GM12878 (cell line): ENCODE measurements at regions not wholly inside any gene's neighbourhood (a gene's known extent, or its start where the extent isn't known, plus 50 kb on each side); places are given as distances from the start of the nearest gene placed in this dataset.

ENCODE experiments used
- ATAC-seq: fragments of 200-7000 bp; cut with Tn5 transposase; 3 replicates; pipeline ENCODE4 v1.9.1; 2020; ENCODE audit warnings: mild to moderate bottlenecking, moderate library complexity
- BruUV-seq: library from RNA; stranded (reverse); fragments of 400-500 nt; replicated peaks from 2 replicates; lab custom pipeline; 2021; lab: Mats Ljungman, UMichigan
- CTCF ChIA-PET: fragments of 300-600 bp; sonication (Branson Sonifier 250); formaldehyde crosslinking; extraction: SDS; loops from one replicate; lab custom pipeline; 2021; ENCODE audit warnings: inconsistent platforms; lab: Yijun Ruan, JAX
- POLR2A ChIA-PET: fragments of 350-600 bp; formaldehyde crosslinking; extraction: SDS; loops from one replicate; lab custom pipeline; 2021; ENCODE audit warnings: inconsistent platforms; lab: Charles Lee
- RAD21 ChIA-PET: fragments of 300-600 bp; sonication (Branson Sonifier 250); formaldehyde crosslinking; loops from one replicate; lab custom pipeline; 2023; ENCODE audit warnings: antibody characterized with exemption; ENCODE audit not compliant: unreplicated experiment; lab: Charles Lee
- SMC1A ChIA-PET: fragments of 300-600 bp; sonication (Branson Sonifier 250); formaldehyde crosslinking; loops from one replicate; lab custom pipeline; 2023; ENCODE audit not compliant: unreplicated experiment, uncharacterized antibody; lab: Charles Lee
- DNase-seq: peaks from one replicate; pipeline ENCODE4 v3.0.0-alpha.2; 2011; ENCODE audit warnings: low read depth, low spot score
- FAIRE-seq: peaks from 3 replicates; lab custom pipeline; 2011; peaks lifted over from hg19 to GRCh38; lab: Jason Lieb, UNC
- H2AFZ ChIP-seq: 2 replicates; pipeline ENCODE4 v1.6.0; 2011; ENCODE audit warnings: low read depth, low read length, control low read depth; ENCODE audit not compliant: control insufficient read depth
- H3K27ac ChIP-seq: 2 replicates; pipeline ENCODE4 v1.5.1; 2011; ENCODE audit warnings: control low read depth; ENCODE audit not compliant: control insufficient read depth, insufficient read depth
- H3K27me3 ChIP-seq, 2 experiments: replicated peaks in 1 of 2; 2 replicates each; pipeline versions ENCODE4 v1.6.0 to v1.6.1; 2011; ENCODE audit warnings: low read length in 1 of 2; ENCODE audit not compliant: control insufficient read depth in 2 of 2, insufficient read depth in 2 of 2
- H3K36me3 ChIP-seq, 2 experiments: 2 replicates each; pipeline ENCODE4 v1.5.1; 2011; ENCODE audit warnings: low read length in 1 of 2; ENCODE audit not compliant: control insufficient read depth in 2 of 2, insufficient read depth in 2 of 2
- H3K4me1 ChIP-seq: 2 replicates; pipeline ENCODE4 v1.6.1; 2011; ENCODE audit warnings: mild to moderate bottlenecking, low read length, moderate library complexity, mixed read lengths; ENCODE audit not compliant: control insufficient read depth, insufficient read depth
- H3K4me2 ChIP-seq: 2 replicates; pipeline ENCODE4 v1.6.0; 2011; ENCODE audit warnings: control low read depth; ENCODE audit not compliant: control insufficient read depth, insufficient read depth
- H3K4me3 ChIP-seq: fragments of 200-600 bp; sonication (generic); 2 replicates; pipeline ENCODE4 v1.5.1; 2016
- H3K79me2 ChIP-seq: 2 replicates; pipeline ENCODE4 v1.6.0; 2011; ENCODE audit warnings: low read length; ENCODE audit not compliant: control insufficient read depth, insufficient read depth
- H3K9ac ChIP-seq: 2 replicates; pipeline ENCODE4 v1.8.0; 2011; ENCODE audit warnings: low read length, control low read depth, mixed read lengths; ENCODE audit not compliant: control insufficient read depth, insufficient read depth
- H3K9me3 ChIP-seq: replicated peaks from 3 replicates; pipeline ENCODE4 v1.5.1; 2011; ENCODE audit warnings: mild to moderate bottlenecking, low read length; ENCODE audit not compliant: control insufficient read depth, insufficient read depth
- H4K20me1 ChIP-seq: 2 replicates; pipeline ENCODE4 v1.6.0; 2011; ENCODE audit not compliant: control insufficient read depth, insufficient read depth
- ATF2 ChIP-seq: IDR thresholded peaks from 2 replicates; pipeline ENCODE4 v1.6.1; 2012; ENCODE audit warnings: low read length, inconsistent platforms
- BACH1 ChIP-seq: fragments of 450-650 bp; IDR thresholded peaks from 2 replicates; pipeline ENCODE4 v1.6.1; 2017; ENCODE audit warnings: mild to moderate bottlenecking, borderline replicate concordance
- EGR1 ChIP-seq, 2 experiments: IDR thresholded peaks; 1 replicate in 1 of 2; 2 replicates in 1 of 2; pipeline ENCODE4 v1.6.1; 2011 to 2012; ENCODE audit warnings: low read depth in 2 of 2, low read length in 2 of 2, borderline replicate concordance in 1 of 2, mild to moderate bottlenecking in 1 of 2, moderate library complexity in 1 of 2
- ZBTB11 ChIP-seq: fragments of 450-650 bp; formaldehyde crosslinking; IDR thresholded peaks from 2 replicates; pipeline ENCODE4 v1.5.0; 2022; ENCODE audit warnings: mild to moderate bottlenecking, missing genetic modification characterization
- ZBTB40 ChIP-seq: fragments of 450-650 bp; IDR thresholded peaks from 2 replicates; pipeline ENCODE4 v1.6.1; 2016; ENCODE audit warnings: mild to moderate bottlenecking, moderate library complexity, borderline replicate concordance
- WGBS: methylation state at CpG from one replicate; pipeline ENCODE4 v1.1.6; 2016; ENCODE audit warnings: low lambda C conversion rate; ENCODE audit not compliant: insufficient replicate concordance, insufficient coverage; ENCODE audit errors: missing lambda C conversion rate; 5-methylcytosine and 5-hydroxymethylcytosine counted together
- in situ Hi-C: fragments of 300-500 bp; cut with MboI; formaldehyde crosslinking; loops from 9 replicates; pipeline ENCODE4 v1.14.3; 2018; ENCODE audit warnings: mixed read lengths
- intact Hi-C: fragments of 100-400 bp; cut with micrococcal nuclease; formaldehyde crosslinking; loops from one replicate; pipeline ENCODE4 v1.14.2; 2022; ENCODE audit not compliant: unreplicated experiment

DNA sequence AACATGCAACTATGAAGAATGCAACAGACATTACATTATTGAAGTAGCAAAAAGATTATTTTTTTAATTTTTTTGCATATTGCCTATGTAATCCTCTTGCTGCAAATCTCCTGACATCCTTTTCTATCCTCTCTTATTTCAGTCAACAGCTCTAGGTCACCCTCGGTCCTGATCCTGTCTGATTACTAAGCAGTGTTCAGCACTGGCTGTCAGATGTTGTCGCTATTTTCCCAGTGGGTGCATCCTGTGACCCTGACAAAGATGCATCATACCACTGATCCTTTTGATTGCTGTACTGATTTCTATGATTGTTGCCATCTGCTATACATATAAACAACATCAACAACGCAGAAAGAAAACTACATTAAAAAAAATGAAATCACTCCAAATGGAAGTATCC is 443.7 kb upstream of the PRR20A start:
- Histone ChIP-seq H3K36me3 (no peaks in the 10 kb centered on the region), H3K4me1 (no peaks in the 10 kb centered on the region), H3K27ac (no peak overlapping the region), H3K4me2 (no peak overlapping the region), H3K9ac (no peak overlapping the region), H2AFZ (no peak overlapping the region), H4K20me1 (no peaks in the 10 kb centered on the region), H3K4me3 (no peak overlapping the region), H3K9me3 (no peaks in the 10 kb centered on the region), H3K27me3 (no peaks in the 10 kb centered on the region), H3K79me2 (no peaks in the 10 kb centered on the region)
- in situ Hi-C loops (no loop called here), intact Hi-C loops (no loop called here)
- ChIA-PET SMC1A (no interaction called here), CTCF (interaction anchor here (0.8 kb wide), 1 partner anchor 16 kb away, joined by 4 read pairs; no protein-coding TSS in a partner anchor), POLR2A (no interaction called here), RAD21 (no interaction called here)
- no peak for FAIRE-seq
- ATAC-seq = no peak
- TF ChIP-seq BACH1 (no peak), ZBTB40 (no peak), ZBTB11 (CRISPR knock-in tag) (no peak), EGR1 (IDR thresholded peaks at IDR 0.05; ENCODE audit: borderline replicate concordance in 1 of 2, low read depth in 2 of 2, low read length in 2 of 2) (no peak), ATF2 (no peak)
- BruUV-seq = no TSS peak
- DNase-seq = no peak
- 27% methylated on average over 3 of the region's 3 CpGs for WGBS
